HG03280 (cell line): ENCODE measurements at regions not wholly inside any gene's neighbourhood (a gene's known extent, or its start where the extent isn't known, plus 50 kb on each side); places are given as distances from the start of the nearest gene placed in this dataset.
"Not testable (repeated sequence)": the region's sequence is repeated elsewhere in the genome, so short reads cannot be mapped to it uniquely, and the experiment has no call there.

Experiments used
- ATAC-seq: cut with Tn5 transposase; IDR thresholded peaks from one replicate; pipeline ENCODE4 v1.9.1; 2021; ENCODE audit warnings: mild to moderate bottlenecking, moderate library complexity; ENCODE audit not compliant: unreplicated experiment

- ATAC-seq, result no peak
These were observed 109.5 kb upstream of the LIPC start for GRCh38 chr15:58322253-58322652.

- not testable (repeated sequence) for ATAC-seq
These were observed 108.5 kb upstream of the LIPC start for GRCh38 chr15:58323321-58323720.

DNA sequence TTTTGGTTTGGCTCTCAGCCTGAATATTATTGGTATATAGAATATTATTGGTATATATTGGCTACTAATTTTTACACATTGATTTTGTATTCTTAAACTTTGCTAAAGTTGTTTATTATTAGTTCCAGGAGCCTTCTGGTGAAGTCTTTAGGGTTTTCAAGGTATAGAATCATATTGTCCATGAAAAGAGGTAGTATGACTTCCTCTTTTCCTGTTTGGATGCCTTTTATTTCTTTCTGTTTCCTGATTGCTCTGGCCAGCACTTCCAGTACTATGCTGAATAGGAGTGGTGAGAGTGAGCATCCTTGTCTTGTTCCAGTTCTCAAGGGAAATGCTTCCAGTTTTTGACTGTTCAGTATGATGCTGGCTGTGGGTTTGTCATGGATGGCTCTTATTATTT lies 107.3 kb upstream of the LIPC start:
- ATAC-seq, result no peak

DNA sequence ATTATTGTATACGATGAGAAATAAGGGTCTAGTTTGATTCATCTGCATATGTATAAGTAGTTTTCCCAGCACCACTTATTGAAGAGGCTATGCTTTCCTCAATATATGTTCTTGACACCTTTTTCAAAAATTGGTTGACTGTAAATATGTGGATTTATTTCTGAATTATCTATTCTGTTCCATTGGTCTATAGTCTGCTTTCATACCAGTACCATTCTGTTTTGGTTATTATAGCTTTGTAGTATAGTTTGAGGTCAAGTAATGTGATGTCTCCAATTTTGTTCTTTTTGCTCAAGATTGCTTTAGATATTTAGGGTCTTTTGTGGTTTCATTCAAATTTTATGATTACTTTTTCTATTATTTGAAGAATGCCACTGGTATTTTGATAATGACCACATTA lies 103.8 kb upstream of the LIPC start:
- no peak for ATAC-seq

DNA sequence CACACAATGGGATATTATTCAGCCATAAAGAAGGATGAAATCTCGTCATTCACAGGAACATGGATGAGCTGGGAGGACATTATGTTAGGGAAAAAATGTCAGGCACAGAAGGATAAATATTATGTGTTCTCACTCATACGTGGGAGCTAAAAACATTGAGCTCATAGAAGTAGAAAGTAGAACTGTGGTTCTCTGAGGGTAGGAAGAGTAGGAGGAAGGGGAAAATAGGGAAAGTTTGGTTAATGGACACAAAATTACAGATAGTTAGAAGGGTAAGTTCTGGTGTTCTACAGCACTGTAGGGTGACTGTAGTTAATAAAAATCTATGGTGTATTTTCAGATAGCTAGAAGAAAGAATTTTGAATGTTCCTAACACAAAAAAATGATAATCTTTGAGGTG lies 102.6 kb upstream of the LIPC start:
- ATAC-seq, result no peak

GRCh38 chr15:58329781-58330671 lies 101.8 kb upstream of the LIPC start:
- ATAC-seq, result no peak

- ATAC-seq, result no peak
These were observed 100.8 kb upstream of the LIPC start for GRCh38 chr15:58330741-58331559.

- ATAC-seq, result no peak
These were observed 100.3 kb upstream of the LIPC start for GRCh38 chr15:58331560-58331912.

DNA sequence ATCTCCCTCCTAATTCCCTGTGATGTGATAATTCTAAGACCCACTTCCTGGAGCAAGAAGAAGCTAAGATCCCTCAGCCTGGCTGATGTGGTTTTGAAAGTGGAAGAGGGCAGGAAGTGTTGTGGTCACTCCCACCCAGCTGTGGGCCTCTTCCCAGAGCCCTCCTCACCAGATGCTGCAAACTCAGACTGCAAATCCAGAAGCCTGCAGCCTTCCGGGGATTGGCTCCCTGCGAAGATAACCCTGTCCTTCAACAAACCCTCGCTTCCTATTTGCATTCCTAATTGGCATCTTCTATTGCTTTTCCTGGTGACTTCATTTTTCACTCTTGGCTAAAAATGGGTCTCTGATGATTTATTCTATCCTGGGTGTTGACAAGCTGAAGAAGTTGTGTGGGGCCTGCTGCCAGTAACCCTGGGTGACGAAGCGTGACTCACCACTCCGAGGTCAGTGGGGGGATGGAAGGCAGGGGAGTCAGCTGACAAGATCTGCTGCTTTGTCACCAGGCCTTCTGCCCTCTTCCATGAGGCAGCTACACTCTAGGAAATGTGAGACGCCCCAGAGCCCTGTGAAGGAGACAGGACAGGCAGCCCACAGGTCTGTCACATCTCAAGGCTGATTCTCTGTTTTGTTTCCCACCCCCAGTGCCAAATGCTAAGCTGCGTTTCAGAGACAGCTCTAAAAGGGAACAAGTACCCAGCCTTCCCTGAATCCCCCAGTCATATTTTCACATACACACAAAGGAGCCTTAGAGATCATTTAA lies 99.7 kb upstream of the LIPC start:
- ATAC-seq, result peak; percentile 81

DNA sequence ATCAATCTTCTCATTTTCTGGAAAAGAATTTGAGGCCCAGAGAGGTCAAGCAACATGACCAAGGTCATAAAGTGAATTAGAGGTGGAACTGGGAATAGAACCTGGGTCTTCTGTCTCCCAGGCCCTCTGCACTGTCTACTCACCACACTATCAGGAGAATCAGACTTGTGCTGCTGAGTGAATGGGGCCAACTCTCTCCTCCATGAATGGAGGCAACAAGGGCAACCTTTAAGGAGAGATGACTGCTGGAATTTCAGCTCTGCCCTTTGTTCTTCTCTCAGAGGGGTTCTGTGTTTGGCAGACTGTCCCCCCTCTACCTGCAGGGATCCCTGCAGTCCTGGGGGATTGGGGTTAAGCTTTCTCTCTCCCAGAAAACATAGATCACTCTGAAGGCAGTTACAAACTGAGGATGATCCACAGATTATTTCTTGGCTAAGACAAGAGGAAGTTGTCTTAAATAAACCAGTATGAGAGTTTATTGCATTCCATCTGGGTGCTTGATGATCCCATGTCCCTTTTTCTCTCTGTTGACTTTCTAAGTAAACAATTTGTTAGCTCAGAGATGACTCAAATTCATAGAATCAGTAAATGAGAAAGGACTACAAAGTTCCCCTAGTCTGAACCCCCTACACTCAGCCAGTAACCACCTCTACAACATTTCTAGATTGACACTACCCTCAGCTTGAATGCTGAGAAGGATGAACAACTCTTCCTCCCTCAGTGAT lies 99.0 kb upstream of the LIPC start:
- no peak for ATAC-seq

DNA sequence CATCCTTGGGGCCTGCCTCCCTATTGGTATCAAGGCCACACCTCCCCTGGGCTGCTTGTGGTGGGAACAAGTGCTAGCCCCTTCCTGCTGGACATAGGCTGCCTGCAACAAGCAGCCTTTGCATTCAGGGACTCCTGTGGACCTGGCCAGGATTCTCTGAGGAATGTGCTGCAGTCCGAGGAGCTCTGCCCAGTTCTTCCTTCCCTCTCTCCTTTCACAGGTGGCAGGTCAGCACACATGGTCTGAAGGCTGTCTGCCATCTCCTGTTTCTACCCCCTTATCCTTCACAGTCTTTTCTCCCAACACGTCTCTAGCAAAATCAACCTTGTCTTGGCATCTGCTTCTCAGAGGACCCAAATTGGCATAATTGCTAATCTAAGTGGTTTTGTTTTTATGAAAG lies 97.0 kb upstream of the LIPC start:
- no peak for ATAC-seq

- no peak for ATAC-seq
These were observed 95.6 kb upstream of the LIPC start for GRCh38 chr15:58336161-58336560.

- ATAC-seq, result no peak
These were observed 91.6 kb upstream of the LIPC start for GRCh38 chr15:58340176-58340575.

DNA sequence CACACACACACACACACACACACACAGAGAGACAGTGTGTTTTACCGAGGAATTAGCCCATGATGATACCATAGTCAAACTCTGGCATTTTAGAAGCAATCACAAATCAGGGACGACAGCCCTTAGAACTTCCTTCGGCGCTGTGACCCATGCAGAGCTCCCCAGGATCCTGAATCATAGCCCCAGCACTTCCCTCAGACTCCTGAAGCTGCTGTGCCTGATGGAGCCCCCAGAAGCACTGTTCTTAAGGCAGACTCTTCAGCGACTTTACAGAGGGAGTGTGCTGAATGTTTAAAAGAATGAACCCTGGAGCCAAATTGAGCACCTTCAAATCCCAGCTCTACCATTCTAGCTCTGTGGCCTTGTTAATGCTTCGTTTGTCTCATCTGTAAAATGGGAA lies 89.3 kb upstream of the LIPC start:
- no peak for ATAC-seq

DNA sequence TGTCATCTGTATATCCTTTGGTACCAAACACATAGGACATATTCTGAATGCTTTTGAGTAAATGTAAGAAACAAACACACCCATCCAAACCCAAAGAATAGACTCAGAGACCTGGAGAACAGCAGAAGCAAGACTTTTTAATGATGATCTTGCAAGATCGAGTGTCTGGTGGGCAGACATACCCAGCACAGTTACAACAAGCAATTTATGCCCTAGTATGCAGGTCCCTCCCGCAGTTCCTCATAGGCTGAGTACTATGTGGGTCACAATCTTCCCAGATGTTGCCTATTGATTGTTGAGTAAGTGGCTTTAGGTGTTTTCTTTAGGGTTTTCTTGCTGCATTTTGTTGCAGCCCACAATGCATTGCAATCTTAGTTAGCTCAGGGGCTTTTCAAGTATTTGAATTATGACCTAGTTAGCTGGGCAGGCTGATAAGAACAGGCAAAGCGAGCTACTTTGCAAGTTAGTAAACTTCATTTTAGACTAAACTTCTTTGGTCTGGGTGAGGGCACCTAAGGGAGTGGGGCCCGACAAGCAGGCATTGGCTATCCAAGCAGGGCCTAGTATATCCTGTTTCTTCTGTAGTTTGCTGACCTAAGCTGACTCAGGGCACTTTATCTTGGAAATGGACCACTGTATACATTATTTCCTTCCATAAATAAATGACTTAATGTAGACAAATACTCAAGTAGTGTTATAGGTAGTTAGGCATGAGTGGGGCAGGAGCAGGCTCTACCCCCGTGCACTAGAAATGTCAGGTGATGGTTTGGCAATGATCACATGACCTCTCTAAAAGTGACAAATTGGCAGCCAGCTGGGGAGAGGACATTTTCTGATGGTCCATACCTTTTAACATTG lies 87.3 kb upstream of the LIPC start:
- ATAC-seq, result no peak

DNA sequence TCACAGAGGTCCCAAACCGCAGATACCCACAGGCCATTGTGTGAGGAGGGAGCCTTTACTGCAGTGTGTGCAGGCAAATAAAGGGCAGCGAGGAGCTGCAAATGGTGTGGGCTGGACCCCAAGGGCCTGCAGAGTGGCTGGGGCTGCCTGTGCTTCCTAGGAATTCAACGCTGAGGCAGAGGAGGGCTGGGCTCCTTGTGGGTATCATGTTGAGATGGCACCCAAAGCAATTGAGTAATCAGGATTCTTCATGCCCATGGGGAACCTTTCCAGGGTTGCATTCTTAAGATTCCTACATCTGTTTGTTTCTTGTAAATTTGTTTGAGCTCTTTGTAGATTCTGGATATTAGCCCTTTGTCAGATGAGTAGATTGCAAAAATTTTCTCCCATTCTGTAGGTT lies 85.4 kb upstream of the LIPC start:
- no peak for ATAC-seq

GRCh38 chr15:58348095-58348812 lies 83.5 kb upstream of the LIPC start:
- no peak for ATAC-seq

GRCh38 chr15:58352026-58352929 lies 79.5 kb upstream of the LIPC start:
- ATAC-seq, result no peak
